CD4-positive, alpha-beta T cell (primary cell): ENCODE measurements at regions not wholly inside any gene's neighbourhood (a gene's known extent, or its start where the extent isn't known, plus 50 kb on each side); places are given as distances from the start of the nearest gene placed in this dataset.

Source experiments
- ATAC-seq: fragments of 200-7000 bp; cut with Tn5 transposase; one replicate; pipeline ENCODE4 v1.10.0; 2022; ENCODE audit warnings: mild to moderate bottlenecking; ENCODE audit not compliant: poor library complexity
- CTCF ChIA-PET: fragments of 350-600 bp; sonication (Branson Sonifier 250); formaldehyde crosslinking; loops from one replicate; lab custom pipeline; 2021; ENCODE audit warnings: antibody characterized with exemption, inconsistent platforms; lab: Charles Lee
- POLR2A ChIA-PET: fragments of 350-600 bp; sonication (Branson Sonifier 250); formaldehyde crosslinking; loops from one replicate; lab custom pipeline; 2021; ENCODE audit warnings: antibody characterized with exemption, inconsistent platforms; lab: Charles Lee
- DNase-seq, 14 experiments: peaks; one replicate each; pipeline ENCODE4 v3.0.0-alpha.2; 2013 to 2020; ENCODE audit warnings: mixed read lengths in 2 of 14
- H3K27ac ChIP-seq, 2 donors: one replicate each; pipeline versions ENCODE4 v1.5.1 to v1.7.0; 2013; ENCODE audit warnings: low read length in 2 of 2, low read depth in 1 of 2, mild to moderate bottlenecking in 1 of 2
- H3K27me3 ChIP-seq, 2 experiments: 1 replicate in 1 of 2; 2 replicates in 1 of 2; pipeline versions ENCODE4 v1.6.1 to v1.7.0; 2013; ENCODE audit warnings: low read length in 2 of 2, control low read depth in 1 of 2, mild to moderate bottlenecking in 1 of 2, moderate library complexity in 1 of 2; ENCODE audit not compliant: insufficient read depth in 2 of 2, control insufficient read depth in 1 of 2
- H3K36me3 ChIP-seq: one replicate; pipeline ENCODE4 v1.6.1; 2013; ENCODE audit warnings: low read length, control low read depth; ENCODE audit not compliant: insufficient read depth
- H3K4me1 ChIP-seq: one replicate; pipeline ENCODE4 v1.6.1; 2013; ENCODE audit warnings: low read length, control low read depth; ENCODE audit not compliant: insufficient read depth
- H3K4me3 ChIP-seq: one replicate; pipeline ENCODE4 v1.5.1; 2013; ENCODE audit warnings: mild to moderate bottlenecking, low read length, moderate library complexity
- H3K9me3 ChIP-seq, 2 experiments: 1 replicate in 1 of 2; 2 replicates in 1 of 2; pipeline versions ENCODE4 v1.6.1 to v1.7.0; 2013; ENCODE audit warnings: low read length in 2 of 2, mild to moderate bottlenecking in 2 of 2, control low read depth in 1 of 2, moderate library complexity in 1 of 2; ENCODE audit not compliant: control insufficient read depth in 1 of 2, insufficient read depth in 1 of 2
- H3K27ac Mint-ChIP-seq: one replicate; pipeline ENCODE4 v1.8.0; 2020; ENCODE audit warnings: mixed read lengths
- H3K27me3 Mint-ChIP-seq: one replicate; pipeline ENCODE4 v1.8.0; 2021; ENCODE audit warnings: mixed read lengths
- H3K36me3 Mint-ChIP-seq: one replicate; pipeline ENCODE4 v1.8.0; 2021; ENCODE audit warnings: low read depth, mixed read lengths
- H3K4me1 Mint-ChIP-seq: one replicate; pipeline ENCODE4 v1.8.0; 2021; ENCODE audit warnings: low read depth, mixed read lengths
- H3K4me3 Mint-ChIP-seq: one replicate; pipeline ENCODE4 v1.8.0; 2020; ENCODE audit warnings: mild to moderate bottlenecking, mixed read lengths
- H3K9me3 Mint-ChIP-seq: one replicate; pipeline ENCODE4 v1.8.0; 2020; ENCODE audit warnings: mixed read lengths
- intact Hi-C, 2 experiments: fragments of 100-400 bp; cut with DNase I in 1 of 2; cut with micrococcal nuclease in 1 of 2; formaldehyde crosslinking; loops; one replicate each; pipeline versions ENCODE4 v1.15.1 to v1.9.0; 2023 to 2025; cut with DNase I, micrococcal nuclease
- TF ChIP-seq, protein P1 (sequence below): fragments of 200-600 bp; IDR thresholded peaks from one replicate; pipeline ENCODE4 v1.8.0; 2022; ENCODE audit warnings: antibody characterized with exemption, mild to moderate bottlenecking

DNA sequence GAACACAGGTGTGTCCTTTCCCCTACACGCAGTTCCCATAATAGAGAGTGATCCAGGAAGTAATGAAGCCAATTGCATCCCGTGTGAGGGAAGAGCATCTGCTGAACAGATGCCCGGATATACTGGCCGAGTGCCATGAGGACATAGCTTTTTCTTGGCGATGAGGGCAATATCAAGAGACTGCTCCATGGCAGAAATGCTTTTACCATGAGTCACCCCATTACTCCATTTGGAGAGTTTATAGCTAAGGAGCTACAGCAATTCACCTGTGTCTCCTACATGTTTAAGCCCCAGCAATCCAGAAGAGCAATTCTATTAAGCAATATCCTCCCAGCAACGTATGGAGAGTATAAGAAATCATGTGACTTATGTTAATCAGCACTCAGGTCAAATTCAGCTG, 222.0 kb upstream of the KLF4 start:
- no peaks in the 10 kb centered on the region for H3K4me1 ChIP-seq
- no peak overlapping the region for H3K4me3 ChIP-seq
- DNase-seq (no peak), ATAC-seq (no peak)
- intact Hi-C loops: no loop called here
- Mint-ChIP-seq H3K9me3 (peaks cover 3% of the 10 kb centered on the region), H3K4me1 (no peaks in the 10 kb centered on the region), H3K36me3 (no peaks in the 10 kb centered on the region), H3K27me3 (no peaks in the 10 kb centered on the region), H3K27ac (no peak overlapping the region), H3K4me3 (no peak overlapping the region)
- no peaks in the 10 kb centered on the region for H3K36me3 ChIP-seq
- H3K27me3 ChIP-seq: no peaks in the 10 kb centered on the region
- no peak overlapping the region for H3K27ac ChIP-seq
- ChIA-PET CTCF (no interaction called here), POLR2A (no interaction called here)
- peaks cover 0 to 2% of the 10 kb centered on the region in 2 experiments for H3K9me3 ChIP-seq
- TF ChIP-seq, protein P1, sequence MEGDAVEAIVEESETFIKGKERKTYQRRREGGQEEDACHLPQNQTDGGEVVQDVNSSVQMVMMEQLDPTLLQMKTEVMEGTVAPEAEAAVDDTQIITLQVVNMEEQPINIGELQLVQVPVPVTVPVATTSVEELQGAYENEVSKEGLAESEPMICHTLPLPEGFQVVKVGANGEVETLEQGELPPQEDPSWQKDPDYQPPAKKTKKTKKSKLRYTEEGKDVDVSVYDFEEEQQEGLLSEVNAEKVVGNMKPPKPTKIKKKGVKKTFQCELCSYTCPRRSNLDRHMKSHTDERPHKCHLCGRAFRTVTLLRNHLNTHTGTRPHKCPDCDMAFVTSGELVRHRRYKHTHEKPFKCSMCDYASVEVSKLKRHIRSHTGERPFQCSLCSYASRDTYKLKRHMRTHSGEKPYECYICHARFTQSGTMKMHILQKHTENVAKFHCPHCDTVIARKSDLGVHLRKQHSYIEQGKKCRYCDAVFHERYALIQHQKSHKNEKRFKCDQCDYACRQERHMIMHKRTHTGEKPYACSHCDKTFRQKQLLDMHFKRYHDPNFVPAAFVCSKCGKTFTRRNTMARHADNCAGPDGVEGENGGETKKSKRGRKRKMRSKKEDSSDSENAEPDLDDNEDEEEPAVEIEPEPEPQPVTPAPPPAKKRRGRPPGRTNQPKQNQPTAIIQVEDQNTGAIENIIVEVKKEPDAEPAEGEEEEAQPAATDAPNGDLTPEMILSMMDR: no peak

DNA sequence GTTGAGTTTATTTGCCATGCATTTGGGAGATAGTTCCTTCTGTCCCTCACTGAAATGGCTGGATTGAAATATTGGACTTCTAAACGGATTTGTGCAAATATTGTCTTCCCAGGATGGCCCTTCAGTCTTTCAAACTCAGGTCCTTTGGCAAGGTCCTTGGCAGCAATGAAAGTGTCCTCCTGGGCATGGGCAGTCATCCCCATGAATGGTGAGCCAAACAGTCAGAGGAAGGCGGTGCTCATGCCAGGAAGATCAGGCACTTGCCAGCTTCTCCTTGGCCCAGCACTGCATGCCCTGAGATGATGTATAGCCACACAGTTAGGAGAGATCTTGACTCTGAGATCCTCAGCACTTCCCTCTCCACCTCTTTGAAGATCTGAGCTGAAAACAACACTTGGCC, 221.4 kb upstream of the KLF4 start:
- intact Hi-C loops: no loop called here
- H3K4me1 ChIP-seq: no peaks in the 10 kb centered on the region
- no peaks in the 10 kb centered on the region for H3K27me3 ChIP-seq
- Mint-ChIP-seq H3K27ac (no peak overlapping the region), H3K4me1 (no peaks in the 10 kb centered on the region), H3K4me3 (no peak overlapping the region), H3K27me3 (no peaks in the 10 kb centered on the region), H3K36me3 (no peaks in the 10 kb centered on the region), H3K9me3 (peaks cover 3% of the 10 kb centered on the region)
- H3K9me3 ChIP-seq: no peaks in the 10 kb centered on the region
- DNase-seq (no peak), ATAC-seq (no peak)
- ChIA-PET CTCF (no interaction called here), POLR2A (no interaction called here)
- TF ChIP-seq, protein P1: no peak
- H3K27ac ChIP-seq: no peak overlapping the region
- no peak overlapping the region for H3K4me3 ChIP-seq
- no peaks in the 10 kb centered on the region for H3K36me3 ChIP-seq

DNA sequence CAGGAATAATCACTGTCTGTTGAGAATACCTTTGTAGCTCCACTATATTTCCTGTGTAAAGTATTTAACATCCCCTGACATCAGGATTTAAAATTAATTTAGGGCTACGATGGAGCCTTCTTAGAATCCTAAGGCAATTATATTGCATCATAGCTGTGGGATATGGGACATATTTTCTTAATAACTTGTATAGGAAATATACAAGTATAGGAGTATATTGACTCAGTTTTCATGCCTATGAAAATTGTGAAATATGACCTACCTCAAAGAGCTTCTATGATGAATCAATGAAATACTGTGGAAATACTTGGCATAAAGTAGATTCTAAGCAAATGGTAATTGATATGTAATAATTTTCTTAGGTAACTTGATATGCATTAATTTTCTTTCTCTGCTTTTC, 221.0 kb upstream of the KLF4 start:
- TF ChIP-seq, protein P1: no peak
- H3K4me1 ChIP-seq: no peaks in the 10 kb centered on the region
- no peaks in the 10 kb centered on the region for H3K36me3 ChIP-seq
- H3K4me3 ChIP-seq: no peak overlapping the region
- Mint-ChIP-seq H3K4me1 (no peaks in the 10 kb centered on the region), H3K27ac (no peak overlapping the region), H3K9me3 (peaks cover 3% of the 10 kb centered on the region), H3K27me3 (no peaks in the 10 kb centered on the region), H3K4me3 (no peak overlapping the region), H3K36me3 (no peaks in the 10 kb centered on the region)
- no peaks in the 10 kb centered on the region for H3K9me3 ChIP-seq
- H3K27me3 ChIP-seq: no peaks in the 10 kb centered on the region
- ATAC-seq (no peak), DNase-seq (no peak)
- POLR2A ChIA-PET: no interaction called here
- CTCF ChIA-PET: no interaction called here
- intact Hi-C loops: no loop called here
- no peak overlapping the region for H3K27ac ChIP-seq
